Endothelial cell of umbilical vein (primary cell): ENCODE measurements at regions not wholly inside any gene's neighbourhood (a gene's known extent, or its start where the extent isn't known, plus 50 kb on each side); places are given as distances from the start of the nearest gene placed in this dataset.

Source experiments
- BruUV-seq: library from RNA; stranded (reverse); fragments of 400-500 nt; replicated peaks from 2 replicates; lab custom pipeline; 2021; lab: Mats Ljungman, UMichigan
- CTCF ChIA-PET: fragments of 300-600, 350-600 bp; sonication (Branson Sonifier 250); formaldehyde crosslinking; loops from one replicate; lab custom pipeline; 2021; ENCODE audit warnings: antibody characterized with exemption, inconsistent platforms; lab: Charles Lee
- POLR2A ChIA-PET: fragments of 300-600, 350-600 bp; sonication (Branson Sonifier 250); formaldehyde crosslinking; loops from one replicate; lab custom pipeline; 2021; ENCODE audit warnings: antibody characterized with exemption, inconsistent platforms; lab: Charles Lee
- DNase-seq: peaks from one replicate; pipeline ENCODE4 v3.0.0-alpha.2; 2011; ENCODE audit warnings: low read depth, low spot score
- FAIRE-seq: peaks from 2 replicates; lab custom pipeline; 2011; peaks lifted over from hg19 to GRCh38; lab: Jason Lieb, UNC
- H2AFZ ChIP-seq: 2 replicates; pipeline ENCODE4 v1.6.0; 2012; ENCODE audit warnings: low read depth, low read length, control low read depth, inconsistent platforms
- H3K27ac ChIP-seq: 2 replicates; pipeline ENCODE4 v1.5.1; 2011; ENCODE audit warnings: low read depth, mild to moderate bottlenecking, control low read depth, low read length, moderate library complexity; ENCODE audit not compliant: insufficient read depth
- H3K27me3 ChIP-seq, 2 experiments: 2 replicates each; pipeline versions ENCODE4 v1.6.0 to v1.6.1; 2011; ENCODE audit warnings: low read length in 2 of 2, mixed read lengths in 1 of 2; ENCODE audit not compliant: control insufficient read depth in 2 of 2, insufficient read depth in 2 of 2
- H3K36me3 ChIP-seq, 2 experiments: 2 replicates in 1 of 2; 3 replicates in 1 of 2; pipeline ENCODE4 v1.5.1; 2011; ENCODE audit warnings: low read length in 2 of 2, mild to moderate bottlenecking in 1 of 2, moderate library complexity in 1 of 2; ENCODE audit not compliant: control insufficient read depth in 2 of 2, insufficient read depth in 2 of 2; ENCODE audit errors: extremely low read depth in 1 of 2
- H3K4me1 ChIP-seq: 3 replicates; pipeline ENCODE4 v1.5.1; 2011; ENCODE audit warnings: mild to moderate bottlenecking, low read length; ENCODE audit not compliant: control insufficient read depth, insufficient read depth; ENCODE audit errors: extremely low read depth
- H3K4me2 ChIP-seq: 2 replicates; pipeline ENCODE4 v1.6.1; 2011; ENCODE audit warnings: low read length, control low read depth, mixed read lengths; ENCODE audit not compliant: insufficient read depth
- H3K4me3 ChIP-seq, 3 experiments: fragments of 200-600 bp in 1 of 3; sonication (generic), shearing (Covaris generic) in 1 of 3; replicated peaks in 1 of 3; 2 replicates each; pipeline ENCODE4 v1.5.1; 2011 to 2016; ENCODE audit warnings: control low read depth in 3 of 3, low read length in 3 of 3, mild to moderate bottlenecking in 2 of 3, inconsistent platforms in 1 of 3, low read depth in 1 of 3, moderate library complexity in 1 of 3; ENCODE audit not compliant: insufficient read depth in 1 of 3
- H3K79me2 ChIP-seq: 2 replicates; pipeline ENCODE4 v1.6.0; 2012; ENCODE audit warnings: low read length, inconsistent platforms; ENCODE audit not compliant: control insufficient read depth, insufficient read depth
- H3K9ac ChIP-seq: replicated peaks from 2 replicates; pipeline ENCODE3; 2011; ENCODE audit warnings: low read length, control low read depth; ENCODE audit not compliant: insufficient read depth; ENCODE audit errors: extremely low read depth
- H3K9me1 ChIP-seq: replicated peaks from 3 replicates; pipeline ENCODE4 v1.6.0; 2011; ENCODE audit warnings: mild to moderate bottlenecking, low read length; ENCODE audit not compliant: control insufficient read depth, insufficient read depth; ENCODE audit errors: extremely low read depth
- H3K9me3 ChIP-seq: replicated peaks from 2 replicates; pipeline ENCODE4 v1.5.1; 2012; ENCODE audit warnings: low read length, inconsistent platforms; ENCODE audit not compliant: control insufficient read depth, insufficient read depth
- H4K20me1 ChIP-seq: replicated peaks from 2 replicates; pipeline ENCODE3; 2011; ENCODE audit warnings: mild to moderate bottlenecking, low read length; ENCODE audit not compliant: control insufficient read depth, insufficient read depth; ENCODE audit errors: extremely low read depth
- CTCF ChIP-seq, 2 donors: IDR thresholded peaks; 1 replicate in 1 of 2; 2 replicates in 1 of 2; pipeline ENCODE4 v1.5.1; 2011; ENCODE audit warnings: low read length in 2 of 2, mild to moderate bottlenecking in 2 of 2, moderate library complexity in 2 of 2, control low read depth in 1 of 2, inconsistent platforms in 1 of 2, low read depth in 1 of 2; ENCODE audit not compliant: insufficient read depth in 1 of 2; ENCODE audit errors: extremely low read depth in 1 of 2
- EZH2 ChIP-seq: IDR thresholded peaks from 2 replicates; pipeline ENCODE4 v1.6.1; 2012; ENCODE audit warnings: borderline replicate concordance, low read depth, mild to moderate bottlenecking, moderate library complexity, low read length, inconsistent platforms; ENCODE audit not compliant: severe bottlenecking
- FOS ChIP-seq: IDR thresholded peaks from 2 replicates; pipeline ENCODE4 v1.6.1; 2011; ENCODE audit warnings: mild to moderate bottlenecking, low read length, moderate library complexity, borderline replicate concordance; ENCODE audit not compliant: insufficient read depth
- GATA2 ChIP-seq: IDR thresholded peaks from 2 replicates; pipeline ENCODE4 v1.7.0; 2011; ENCODE audit warnings: low read depth, mild to moderate bottlenecking, moderate library complexity, mixed read lengths, low read length; ENCODE audit not compliant: insufficient read length, insufficient read depth
- JUN ChIP-seq: IDR thresholded peaks from 2 replicates; pipeline ENCODE4 v1.6.1; 2011; ENCODE audit warnings: borderline replicate concordance, low read depth; ENCODE audit not compliant: insufficient read length, insufficient read depth
- MAX ChIP-seq: IDR thresholded peaks from 2 replicates; pipeline ENCODE4 v1.6.1; 2011; ENCODE audit not compliant: insufficient read depth, insufficient read length
- MYC ChIP-seq: IDR thresholded peaks from one replicate; pipeline ENCODE4 v1.6.1; 2011; ENCODE audit warnings: mild to moderate bottlenecking, low read depth, low read length
- POLR2A ChIP-seq: IDR thresholded peaks from 2 replicates; pipeline ENCODE4 v1.6.1; 2012; ENCODE audit warnings: low read depth, mild to moderate bottlenecking, control low read depth, low read length
- POLR2AphosphoS5 ChIP-seq: IDR thresholded peaks from 2 replicates; pipeline ENCODE4 v1.6.1; 2012; ENCODE audit warnings: low read depth, mild to moderate bottlenecking, control low read depth, low read length, moderate library complexity; ENCODE audit not compliant: insufficient read depth
- dilution Hi-C: fragments of 300-500 bp; cut with MboI; formaldehyde crosslinking; loops from one replicate; pipeline ENCODE4 v1.15.0; 2019; ENCODE audit warnings: low sequenced_read_pairs; ENCODE audit not compliant: extremely low pct_ligation_motif_present
- intact Hi-C: fragments of 100-400 bp; cut with micrococcal nuclease; formaldehyde crosslinking; loops from one replicate; pipeline ENCODE4 v1.10.0; 2022

- Histone ChIP-seq H4K20me1 (no peaks in the 10 kb centered on the region), H3K4me3 (no peak overlapping the region), H3K27me3 (no peaks in the 10 kb centered on the region), H2AFZ (no peak overlapping the region), H3K9me1 (no peaks in the 10 kb centered on the region), H3K36me3 (no peaks in the 10 kb centered on the region), H3K79me2 (no peaks in the 10 kb centered on the region), H3K9ac (no peak overlapping the region), H3K27ac (no peak overlapping the region), H3K4me1 (no peaks in the 10 kb centered on the region), H3K4me2 (no peak overlapping the region), H3K9me3 (no peaks in the 10 kb centered on the region)
- no peak for TF ChIP-seq FOS
- no peak for TF ChIP-seq JUN
- TF ChIP-seq MAX: no peak
- TF ChIP-seq GATA2: no peak
- no peak for TF ChIP-seq CTCF (IDR thresholded peaks at IDR 0.05; ENCODE audit: extremely low read depth in 1 of 2, insufficient read depth in 1 of 2, low read depth in 1 of 2, low read length in 2 of 2)
- no peak for TF ChIP-seq EZH2
- TF ChIP-seq MYC: no peak
- TF ChIP-seq POLR2A: no peak
- no peak for TF ChIP-seq POLR2AphosphoS5
- no peak for FAIRE-seq
- BruUV-seq: no TSS peak
- POLR2A ChIA-PET: no interaction called here
- intact Hi-C loops: no loop called here
- CTCF ChIA-PET: no interaction called here
- dilution Hi-C loops: no loop called here
- no peak for DNase-seq
Measured at GRCh38 chr2:81551040-81551634, 1246.6 kb upstream of the LRRTM1 start.
